ENCODE measurements at regions not wholly inside any gene's neighbourhood (a gene's known extent, or its start where the extent isn't known, plus 50 kb on each side); places are given as distances from the start of the nearest gene placed in this dataset.

DNA sequence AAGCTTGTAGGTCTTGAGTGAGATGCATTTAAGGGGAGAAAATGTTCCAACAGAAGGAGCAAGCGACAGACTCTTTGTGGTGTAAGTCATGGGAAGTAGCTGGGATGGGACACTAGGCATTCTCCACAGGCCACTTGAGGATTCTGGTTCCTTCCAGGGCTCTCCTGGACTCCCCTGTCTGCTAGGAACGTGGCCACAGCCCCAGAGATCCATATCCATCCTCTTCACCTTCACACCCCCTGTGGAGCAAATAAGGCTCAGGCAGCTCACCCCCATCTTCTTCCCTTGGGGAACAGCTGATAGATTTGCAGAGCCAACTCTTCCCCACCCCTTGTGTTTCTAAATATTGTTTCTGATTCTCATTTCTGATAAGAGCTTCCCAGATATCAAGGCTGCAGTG lies 482.6 kb upstream of the MKI67 start:
- H3K4me1 ChIP-seq (ENCODE audit: control insufficient read depth in 3 of 3, insufficient read depth in 3 of 3, low read length in 3 of 3): no peaks in the 10 kb centered on the region
- no peak overlapping the region for H3K9ac ChIP-seq (ENCODE audit: low read depth in 1 of 3, low read length in 3 of 3)

DNA sequence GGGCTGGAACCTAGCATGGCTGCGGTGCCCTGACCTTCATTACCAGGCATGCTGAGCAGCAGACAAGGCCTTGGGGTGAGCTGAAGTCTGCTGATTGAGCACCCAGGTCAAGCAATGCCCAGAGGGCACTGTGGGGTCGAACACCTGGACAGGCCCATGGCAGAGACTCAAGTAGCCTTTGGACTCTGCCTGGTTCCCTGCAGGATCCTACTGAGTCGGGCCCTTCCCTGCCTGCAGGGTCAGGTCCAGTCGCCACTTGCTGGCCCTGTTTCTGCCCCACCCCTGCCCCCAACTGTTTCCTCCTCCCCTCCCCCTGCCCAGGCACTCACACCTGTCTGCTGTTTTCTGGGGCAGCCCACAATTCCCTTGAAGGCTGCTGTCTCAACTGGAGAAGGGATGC lies 483.2 kb upstream of the MKI67 start:
- no peak overlapping the region for H3K4me3 ChIP-seq (ENCODE audit: low read length in 3 of 3)

More for the DNA sequence above, 482.6 kb upstream of the MKI67 start:
- Histone ChIP-seq H3K27me3 (ENCODE audit: control insufficient read depth in 3 of 3, insufficient read depth in 3 of 3, low read length in 3 of 3) (peaks cover 0 to 9% (median 4%) of the 10 kb centered on the region in 3 donors), H3K36me3 (ENCODE audit: control insufficient read depth in 3 of 3, insufficient read depth in 3 of 3, low read length in 3 of 3) (no peaks in the 10 kb centered on the region), H3K9me3 (ENCODE audit: control insufficient read depth in 3 of 3, low read length in 3 of 3) (no peaks in the 10 kb centered on the region), H3K4me3 (ENCODE audit: low read length in 3 of 3) (no peak overlapping the region), H3K27ac (ENCODE audit: low read depth, low read length) (no peak overlapping the region)

DNA sequence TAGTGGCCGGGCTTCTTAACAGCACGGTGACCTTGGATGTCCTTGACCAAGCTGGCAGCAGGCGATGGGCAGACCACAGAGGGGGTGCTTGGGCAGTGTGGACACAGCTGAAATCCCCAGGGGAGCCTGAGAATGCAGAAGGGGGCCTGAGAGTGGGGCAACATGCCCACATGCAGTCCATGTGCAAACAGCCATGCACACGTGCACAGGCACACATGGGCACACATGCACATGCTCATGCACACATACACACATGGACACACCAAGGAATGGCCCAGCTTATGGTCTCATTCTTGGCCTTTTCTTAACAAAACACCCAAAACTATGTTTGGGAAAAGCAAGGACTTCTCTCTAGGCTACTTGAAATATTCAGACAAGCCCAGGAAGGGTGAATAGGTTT lies 483.9 kb upstream of the MKI67 start:
- Histone ChIP-seq H3K27me3 (ENCODE audit: control insufficient read depth in 3 of 3, insufficient read depth in 3 of 3, low read length in 3 of 3) (peaks cover 0 to 9% (median 4%) of the 10 kb centered on the region in 3 donors), H3K36me3 (ENCODE audit: control insufficient read depth in 3 of 3, insufficient read depth in 3 of 3, low read length in 3 of 3) (no peaks in the 10 kb centered on the region), H3K4me1 (ENCODE audit: control insufficient read depth in 3 of 3, insufficient read depth in 3 of 3, low read length in 3 of 3) (no peaks in the 10 kb centered on the region), H3K4me3 (ENCODE audit: low read length in 3 of 3) (no peak overlapping the region), H3K9ac (ENCODE audit: low read depth in 1 of 3, low read length in 3 of 3) (no peak overlapping the region), H3K9me3 (ENCODE audit: control insufficient read depth in 3 of 3, low read length in 3 of 3) (no peaks in the 10 kb centered on the region), H3K27ac (ENCODE audit: low read depth, low read length) (no peak overlapping the region)

More for the DNA sequence above, 483.2 kb upstream of the MKI67 start:
- H3K9ac ChIP-seq (ENCODE audit: low read depth in 1 of 3, low read length in 3 of 3): no peak overlapping the region
- no peaks in the 10 kb centered on the region for H3K36me3 ChIP-seq (ENCODE audit: control insufficient read depth in 3 of 3, insufficient read depth in 3 of 3, low read length in 3 of 3)
- no peak overlapping the region for H3K27ac ChIP-seq (ENCODE audit: low read depth, low read length)
- H3K9me3 ChIP-seq (ENCODE audit: control insufficient read depth in 3 of 3, low read length in 3 of 3): no peaks in the 10 kb centered on the region
- peaks cover 0 to 9% (median 4%) of the 10 kb centered on the region in 3 donors for H3K27me3 ChIP-seq (ENCODE audit: control insufficient read depth in 3 of 3, insufficient read depth in 3 of 3, low read length in 3 of 3)
- H3K4me1 ChIP-seq (ENCODE audit: control insufficient read depth in 3 of 3, insufficient read depth in 3 of 3, low read length in 3 of 3): no peaks in the 10 kb centered on the region

DNA sequence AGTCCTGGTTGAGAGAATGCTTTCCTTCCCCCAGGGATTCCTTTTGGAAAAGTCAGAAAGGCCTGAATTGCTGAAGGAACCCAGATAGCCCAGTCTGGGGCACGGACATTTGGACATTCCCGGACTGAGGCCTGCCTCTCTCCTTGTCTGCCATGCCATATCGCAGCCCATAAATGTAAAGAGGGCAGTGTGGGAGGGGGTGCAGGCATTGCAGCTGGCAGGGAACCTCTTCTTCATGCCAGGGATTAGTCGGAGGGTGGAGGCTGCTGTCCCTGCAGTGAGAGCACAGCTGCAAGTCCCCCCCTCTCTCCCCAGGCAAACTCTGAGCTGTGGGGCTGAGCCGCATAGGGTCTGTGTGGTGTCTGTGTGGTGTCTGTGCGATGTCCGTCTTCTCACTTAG lies 486.0 kb upstream of the MKI67 start:
- Histone ChIP-seq H3K9me3 (ENCODE audit: control insufficient read depth in 3 of 3, low read length in 3 of 3) (no peaks in the 10 kb centered on the region), H3K27ac (ENCODE audit: low read depth, low read length) (no peak overlapping the region), H3K27me3 (ENCODE audit: control insufficient read depth in 3 of 3, insufficient read depth in 3 of 3, low read length in 3 of 3) (peaks cover 0 to 9% (median 4%) of the 10 kb centered on the region in 3 donors), H3K36me3 (ENCODE audit: control insufficient read depth in 3 of 3, insufficient read depth in 3 of 3, low read length in 3 of 3) (no peaks in the 10 kb centered on the region), H3K4me3 (ENCODE audit: low read length in 3 of 3) (no peak overlapping the region), H3K4me1 (ENCODE audit: control insufficient read depth in 3 of 3, insufficient read depth in 3 of 3, low read length in 3 of 3) (no peaks in the 10 kb centered on the region), H3K9ac (ENCODE audit: low read depth in 1 of 3, low read length in 3 of 3) (no peak overlapping the region)

DNA sequence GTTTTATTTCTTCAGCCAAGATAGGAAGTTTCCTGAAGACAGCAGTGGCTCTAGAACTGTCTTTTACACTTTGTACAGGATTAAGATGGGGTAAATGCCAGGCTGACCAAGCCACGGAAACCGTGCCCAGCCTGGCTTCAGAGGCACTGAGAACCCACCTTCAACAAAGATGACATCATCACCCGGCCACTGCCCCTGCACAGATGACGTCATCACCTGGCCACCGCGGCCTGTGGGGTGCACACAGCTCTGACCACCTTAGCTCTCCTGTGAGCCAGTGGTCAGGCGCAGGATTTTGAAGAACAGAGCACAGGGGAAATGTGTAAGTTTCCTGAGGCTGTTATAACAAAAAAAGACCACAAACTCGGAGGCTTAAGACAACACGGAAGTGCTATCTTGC lies 486.4 kb upstream of the MKI67 start:
- Histone ChIP-seq H3K27ac (ENCODE audit: low read depth, low read length) (no peak overlapping the region), H3K27me3 (ENCODE audit: control insufficient read depth in 3 of 3, insufficient read depth in 3 of 3, low read length in 3 of 3) (peaks cover 0 to 9% (median 4%) of the 10 kb centered on the region in 3 donors), H3K4me3 (ENCODE audit: low read length in 3 of 3) (no peak overlapping the region), H3K9ac (ENCODE audit: low read depth in 1 of 3, low read length in 3 of 3) (no peak overlapping the region), H3K9me3 (ENCODE audit: control insufficient read depth in 3 of 3, low read length in 3 of 3) (no peaks in the 10 kb centered on the region), H3K4me1 (ENCODE audit: control insufficient read depth in 3 of 3, insufficient read depth in 3 of 3, low read length in 3 of 3) (no peaks in the 10 kb centered on the region), H3K36me3 (ENCODE audit: control insufficient read depth in 3 of 3, insufficient read depth in 3 of 3, low read length in 3 of 3) (no peaks in the 10 kb centered on the region)

DNA sequence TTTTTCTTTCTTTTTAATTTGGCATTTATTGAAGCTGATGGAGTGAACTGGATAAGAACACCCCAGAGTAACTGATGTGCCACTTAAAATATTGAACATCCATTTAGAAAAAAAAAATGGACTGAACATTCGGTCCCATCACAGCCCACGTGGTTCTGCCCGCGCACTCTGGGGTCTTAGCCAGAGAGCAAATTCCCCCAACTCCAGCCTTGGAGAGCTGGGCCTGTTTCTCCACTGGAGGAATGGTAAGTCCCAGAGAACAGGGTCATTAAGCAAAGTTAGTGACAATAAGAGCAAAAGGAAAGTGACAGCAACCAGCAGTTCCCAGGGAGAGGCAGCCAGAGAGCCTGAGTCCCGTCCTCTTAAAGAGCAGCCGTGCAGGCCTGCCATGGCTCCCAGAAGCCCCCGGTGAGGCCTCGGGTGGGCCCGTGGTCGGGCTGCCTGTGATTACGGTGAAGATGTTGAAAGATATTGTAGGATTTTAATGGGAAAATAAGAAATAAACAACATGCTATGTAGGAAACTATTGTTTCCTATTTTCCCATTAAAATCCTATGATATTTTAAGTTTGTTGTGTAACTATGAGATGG lies 487.9 kb upstream of the MKI67 start:
- Histone ChIP-seq H3K4me3 (ENCODE audit: low read length in 3 of 3) (no peak overlapping the region), H3K27ac (ENCODE audit: low read depth, low read length) (no peak overlapping the region), H3K9ac (ENCODE audit: low read depth in 1 of 3, low read length in 3 of 3) (no peak overlapping the region), H3K36me3 (ENCODE audit: control insufficient read depth in 3 of 3, insufficient read depth in 3 of 3, low read length in 3 of 3) (no peaks in the 10 kb centered on the region), H3K27me3 (ENCODE audit: control insufficient read depth in 3 of 3, insufficient read depth in 3 of 3, low read length in 3 of 3) (peaks cover 0 to 9% (median 4%) of the 10 kb centered on the region in 3 donors), H3K4me1 (ENCODE audit: control insufficient read depth in 3 of 3, insufficient read depth in 3 of 3, low read length in 3 of 3) (no peaks in the 10 kb centered on the region), H3K9me3 (ENCODE audit: control insufficient read depth in 3 of 3, low read length in 3 of 3) (no peaks in the 10 kb centered on the region)

DNA sequence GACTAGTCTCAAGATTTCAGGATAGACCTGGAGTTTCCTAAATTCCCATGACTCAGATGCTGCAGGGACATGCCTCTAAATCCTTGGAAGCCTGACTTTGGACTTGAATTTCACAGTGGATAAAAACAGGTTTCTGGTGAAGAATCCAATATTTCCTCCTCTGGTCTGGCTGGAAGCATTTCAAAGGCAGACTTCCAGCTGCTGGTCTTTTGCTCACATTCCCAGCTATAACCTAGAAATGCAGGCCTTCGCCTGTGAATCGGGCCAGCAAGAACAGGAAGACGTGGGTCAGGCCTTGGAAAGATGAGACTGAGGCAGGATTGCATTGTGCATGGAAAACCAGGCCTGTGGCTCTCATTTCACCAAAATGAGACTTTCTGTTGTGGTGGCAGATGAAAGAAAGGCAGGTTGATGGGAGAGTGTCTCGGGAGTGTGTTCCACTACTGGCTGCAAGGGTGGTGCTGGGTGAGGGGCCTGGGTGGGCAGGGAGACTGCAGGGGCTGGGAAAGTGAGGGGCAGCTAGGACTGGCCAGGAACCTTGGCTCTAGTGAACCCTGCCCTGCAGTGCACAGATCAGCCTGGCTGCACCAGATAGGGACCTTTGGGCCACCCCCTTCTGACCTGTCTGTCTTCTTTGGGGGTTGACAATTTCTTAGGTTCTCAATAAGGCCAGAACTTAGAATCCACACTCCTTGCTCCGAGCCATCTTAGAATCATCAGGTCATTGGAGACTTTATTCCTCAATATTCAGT lies 488.8 kb upstream of the MKI67 start:
- H3K4me1 ChIP-seq (ENCODE audit: control insufficient read depth in 3 of 3, insufficient read depth in 3 of 3, low read length in 3 of 3): no peaks in the 10 kb centered on the region
- no peaks in the 10 kb centered on the region for H3K36me3 ChIP-seq (ENCODE audit: control insufficient read depth in 3 of 3, insufficient read depth in 3 of 3, low read length in 3 of 3)
- H3K9me3 ChIP-seq (ENCODE audit: control insufficient read depth in 3 of 3, low read length in 3 of 3): no peaks in the 10 kb centered on the region
- no peak overlapping the region for H3K9ac ChIP-seq (ENCODE audit: low read depth in 1 of 3, low read length in 3 of 3)
- H3K27ac ChIP-seq (ENCODE audit: low read depth, low read length): no peak overlapping the region
- no peak overlapping the region for H3K4me3 ChIP-seq (ENCODE audit: low read length in 3 of 3)
- H3K27me3 ChIP-seq (ENCODE audit: control insufficient read depth in 3 of 3, insufficient read depth in 3 of 3, low read length in 3 of 3): peaks cover 0 to 9% (median 4%) of the 10 kb centered on the region in 3 donors

DNA sequence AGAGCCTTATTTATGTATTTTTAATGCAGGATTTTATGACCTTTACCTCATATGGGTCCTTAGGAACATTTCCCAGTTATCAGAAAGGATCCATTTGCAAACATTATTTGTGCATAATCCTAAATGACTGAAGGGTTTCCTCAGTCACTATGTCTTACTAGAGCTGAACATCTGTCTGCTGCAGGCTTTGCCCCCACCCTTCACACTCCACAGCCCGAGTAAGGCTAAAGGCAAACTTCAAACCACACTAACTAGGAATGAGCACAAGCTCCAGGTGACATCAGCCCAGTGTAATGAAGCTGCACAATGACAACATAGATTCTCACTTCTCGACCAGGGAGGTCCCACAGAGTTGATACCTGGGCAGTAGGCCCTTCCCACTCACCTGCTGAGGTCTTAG lies 491.3 kb upstream of the MKI67 start:
- Histone ChIP-seq H3K9me3 (ENCODE audit: control insufficient read depth in 3 of 3, low read length in 3 of 3) (no peaks in the 10 kb centered on the region), H3K4me3 (ENCODE audit: low read length in 3 of 3) (no peak overlapping the region), H3K27ac (ENCODE audit: low read depth, low read length) (no peak overlapping the region), H3K4me1 (ENCODE audit: control insufficient read depth in 3 of 3, insufficient read depth in 3 of 3, low read length in 3 of 3) (no peaks in the 10 kb centered on the region), H3K9ac (ENCODE audit: low read depth in 1 of 3, low read length in 3 of 3) (no peak overlapping the region), H3K27me3 (ENCODE audit: control insufficient read depth in 3 of 3, insufficient read depth in 3 of 3, low read length in 3 of 3) (peaks cover 0 to 4% (median 4%) of the 10 kb centered on the region in 3 donors), H3K36me3 (ENCODE audit: control insufficient read depth in 3 of 3, insufficient read depth in 3 of 3, low read length in 3 of 3) (no peaks in the 10 kb centered on the region)

DNA sequence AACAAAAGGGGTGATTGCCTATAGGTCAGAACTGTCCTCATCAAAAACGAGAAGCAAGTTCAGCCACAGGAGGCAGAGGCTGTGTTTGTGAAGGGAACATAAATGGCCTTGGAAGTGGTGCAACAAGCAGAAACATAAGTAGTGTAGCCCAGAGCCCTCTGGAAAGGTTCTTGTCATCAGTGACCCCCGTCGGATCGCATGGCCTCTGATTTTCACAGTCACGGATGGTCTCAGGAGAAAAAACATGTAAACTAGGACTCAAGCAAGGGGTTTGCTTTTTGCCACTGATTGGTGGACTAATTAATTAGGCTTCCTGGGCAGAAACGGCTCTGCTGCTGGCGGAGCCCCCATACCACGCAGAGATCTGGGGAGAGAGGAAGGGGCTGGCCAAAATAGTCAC lies 496.5 kb upstream of the MKI67 start:
- no peak overlapping the region for H3K27ac ChIP-seq (ENCODE audit: low read depth, low read length)
- H3K27me3 ChIP-seq (ENCODE audit: control insufficient read depth in 3 of 3, insufficient read depth in 3 of 3, low read length in 3 of 3): peaks cover 0 to 9% (median 0%) of the 10 kb centered on the region in 3 donors
- H3K9me3 ChIP-seq (ENCODE audit: control insufficient read depth in 3 of 3, low read length in 3 of 3): no peaks in the 10 kb centered on the region
- H3K36me3 ChIP-seq (ENCODE audit: control insufficient read depth in 3 of 3, insufficient read depth in 3 of 3, low read length in 3 of 3): no peaks in the 10 kb centered on the region
- no peak overlapping the region for H3K4me3 ChIP-seq (ENCODE audit: low read length in 3 of 3)
- H3K4me1 ChIP-seq (ENCODE audit: control insufficient read depth in 3 of 3, insufficient read depth in 3 of 3, low read length in 3 of 3): no peaks in the 10 kb centered on the region
- H3K9ac ChIP-seq (ENCODE audit: low read depth in 1 of 3, low read length in 3 of 3): no peak overlapping the region

DNA sequence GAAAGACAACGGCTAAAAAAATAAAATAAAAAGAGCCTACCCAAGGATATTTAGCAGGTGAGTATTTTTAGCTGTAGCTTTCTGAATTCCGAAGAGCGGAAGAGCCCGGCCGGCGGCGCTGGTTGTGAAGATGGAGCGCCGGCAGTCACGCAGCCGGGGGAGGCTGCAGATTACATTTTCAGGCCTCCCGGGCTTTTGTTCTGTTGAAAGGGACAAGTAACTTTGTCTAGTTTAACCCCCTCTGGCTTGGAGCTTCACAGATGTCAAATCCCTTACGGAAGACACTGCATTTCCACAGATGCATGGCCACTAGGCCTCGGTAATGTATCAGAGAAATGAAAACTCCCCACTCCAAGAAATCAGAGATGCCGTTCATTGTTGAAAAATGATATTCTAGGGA lies 497.6 kb upstream of the MKI67 start:
- H3K9me3 ChIP-seq (ENCODE audit: control insufficient read depth in 3 of 3, low read length in 3 of 3): no peaks in the 10 kb centered on the region
- H3K27ac ChIP-seq (ENCODE audit: low read depth, low read length): no peak overlapping the region
- peaks cover 0 to 9% (median 0%) of the 10 kb centered on the region in 3 donors for H3K27me3 ChIP-seq (ENCODE audit: control insufficient read depth in 3 of 3, insufficient read depth in 3 of 3, low read length in 3 of 3)
- no peaks in the 10 kb centered on the region for H3K4me1 ChIP-seq (ENCODE audit: control insufficient read depth in 3 of 3, insufficient read depth in 3 of 3, low read length in 3 of 3)
- H3K36me3 ChIP-seq (ENCODE audit: control insufficient read depth in 3 of 3, insufficient read depth in 3 of 3, low read length in 3 of 3): no peaks in the 10 kb centered on the region
- no peak overlapping the region for H3K9ac ChIP-seq (ENCODE audit: low read depth in 1 of 3, low read length in 3 of 3)
- no peak overlapping the region for H3K4me3 ChIP-seq (ENCODE audit: low read length in 3 of 3)

All from skeletal muscle tissue (tissue), 3 donors.